Hepatocyte (in vitro differentiated cells): ENCODE measurements at regions not wholly inside any gene's neighbourhood (a gene's known extent, or its start where the extent isn't known, plus 50 kb on each side); places are given as distances from the start of the nearest gene placed in this dataset.

Experiments
- CTCF ChIP-seq: fragments of 200-600 bp; sonication (generic); IDR thresholded peaks from 2 replicates; pipeline ENCODE4 v1.5.1; 2016; ENCODE audit warnings: antibody characterized with exemption, mild to moderate bottlenecking; ENCODE audit not compliant: poor library complexity
- EZH2phosphoT487 ChIP-seq: fragments of 200-600 bp; sonication (generic); IDR thresholded peaks from one replicate; pipeline ENCODE4 v1.6.1; 2018; ENCODE audit warnings: antibody characterized with exemption, mild to moderate bottlenecking, low read depth, moderate library complexity; ENCODE audit not compliant: unreplicated experiment, severe bottlenecking

- TF ChIP-seq CTCF (no peak), EZH2phosphoT487 (no peak)
Observed at GRCh38 chr2:144967961-144968360, 448.0 kb upstream of the ZEB2 start.
